Liver (tissue), 7 donors: ENCODE measurements at regions not wholly inside any gene's neighbourhood (a gene's known extent, or its start where the extent isn't known, plus 50 kb on each side); places are given as distances from the start of the nearest gene placed in this dataset.
"Not testable (repeated sequence)": the region's sequence is repeated elsewhere in the genome, so short reads cannot be mapped to it uniquely, and the experiment has no call there.

Experiments
- DNase-seq: peaks from one replicate; pipeline ENCODE4 v3.0.0-alpha.2; 2017; ENCODE audit warnings: low spot score
- H3K27ac ChIP-seq, 2 donors: one replicate each; pipeline ENCODE4 v1.7.0; 2013; ENCODE audit warnings: inconsistent platforms in 2 of 2, low read length in 2 of 2, control low read depth in 1 of 2, low read depth in 1 of 2, mild to moderate bottlenecking in 1 of 2
- H3K27me3 ChIP-seq, 4 donors: one replicate each; pipeline versions ENCODE4 v1.6.1 to v1.7.0; 2013; ENCODE audit warnings: low read length in 3 of 4, inconsistent platforms in 1 of 4, mild to moderate bottlenecking in 1 of 4, moderate library complexity in 1 of 4; ENCODE audit not compliant: control insufficient read depth in 4 of 4, insufficient read depth in 4 of 4
- H3K36me3 ChIP-seq, 4 donors: one replicate each; pipeline versions ENCODE4 v1.6.1 to v1.7.0; 2013; ENCODE audit warnings: low read length in 3 of 4, mild to moderate bottlenecking in 3 of 4, low read depth in 1 of 4, moderate library complexity in 1 of 4; ENCODE audit not compliant: control insufficient read depth in 4 of 4, insufficient read depth in 3 of 4
- H3K4me1 ChIP-seq, 4 donors: one replicate each; pipeline versions ENCODE4 v1.6.1 to v1.7.0; 2013; ENCODE audit warnings: low read length in 3 of 4, mild to moderate bottlenecking in 3 of 4, moderate library complexity in 1 of 4; ENCODE audit not compliant: control insufficient read depth in 4 of 4, insufficient read depth in 4 of 4
- H3K4me3 ChIP-seq, 3 donors: one replicate each; pipeline versions ENCODE4 v1.6.1 to v1.7.0; 2013; ENCODE audit warnings: low read length in 3 of 3, control low read depth in 1 of 3, low read depth in 1 of 3, mild to moderate bottlenecking in 1 of 3
- H3K9ac ChIP-seq, 2 donors: one replicate each; pipeline ENCODE4 v1.7.0; 2013; ENCODE audit warnings: low read length in 2 of 2, mild to moderate bottlenecking in 2 of 2, moderate library complexity in 2 of 2, control low read depth in 1 of 2, low read depth in 1 of 2
- H3K9me3 ChIP-seq, 4 donors: one replicate each; pipeline versions ENCODE4 v1.6.1 to v1.7.0; 2013; ENCODE audit warnings: low read length in 3 of 4; ENCODE audit not compliant: control insufficient read depth in 4 of 4
- FOXA2 ChIP-seq: IDR thresholded peaks from 2 replicates; pipeline ENCODE4 v1.6.1; 2016; ENCODE audit warnings: antibody characterized with exemption
- GABPA ChIP-seq, 2 donors: IDR thresholded peaks in 1 of 2; conservative IDR thresholded peaks in 1 of 2; 2 replicates each; pipeline ENCODE4 v1.6.1; 2016; ENCODE audit warnings: antibody characterized with exemption in 2 of 2, mild to moderate bottlenecking in 1 of 2, moderate library complexity in 1 of 2
- HNF4A ChIP-seq, 2 donors: conservative IDR thresholded peaks; 2 replicates each; pipeline ENCODE4 v1.6.1; 2016; ENCODE audit warnings: antibody characterized with exemption in 2 of 2, mild to moderate bottlenecking in 2 of 2
- HNF4G ChIP-seq: IDR thresholded peaks from 2 replicates; pipeline ENCODE4 v1.6.1; 2016; ENCODE audit warnings: antibody characterized with exemption
- RAD21 ChIP-seq, 2 donors: IDR thresholded peaks; 2 replicates each; pipeline ENCODE4 v1.6.1; 2016; ENCODE audit warnings: antibody characterized with exemption in 2 of 2, mild to moderate bottlenecking in 2 of 2
- REST ChIP-seq: IDR thresholded peaks from 2 replicates; pipeline ENCODE4 v1.6.1; 2016; ENCODE audit warnings: antibody characterized with exemption, mild to moderate bottlenecking
- RXRA ChIP-seq, 2 donors: IDR thresholded peaks; 2 replicates each; pipeline ENCODE4 v1.6.1; 2017 to 2018; ENCODE audit warnings: antibody characterized with exemption in 2 of 2, mild to moderate bottlenecking in 1 of 2
- WGBS: extraction: QIAGEN DNeasy Blood & Tissue Kit; methylation state at CpG from one replicate; pipeline ENCODE4 v1.1.7; 2013; 5-methylcytosine and 5-hydroxymethylcytosine counted together
- donor health status: healthy.
- donor health status: healthy.
- donor health status: healthy.
- donor health status: healthy.

GRCh38 chrX:733961-734360 lies 103.4 kb downstream of the SHOX start:
- no peak overlapping the region for H3K27ac ChIP-seq
- peaks cover 0 to 4% (median 0%) of the 10 kb centered on the region in 4 donors for H3K27me3 ChIP-seq
- 78% methylated on average over 9 of the region's 9 CpGs for WGBS
- no peak for DNase-seq
- peaks cover 0 to 6% (median 0%) of the 10 kb centered on the region in 4 donors for H3K9me3 ChIP-seq
- no peak for TF ChIP-seq GABPA (IDR thresholded peaks at IDR 0.05 in 1 of 2, conservative IDR thresholded peaks at IDR 0.05 in 1 of 2)
- no peak for TF ChIP-seq REST
- TF ChIP-seq RXRA (IDR thresholded peaks at IDR 0.05), result no peak
- no peak for TF ChIP-seq HNF4A (conservative IDR thresholded peaks at IDR 0.05)
- H3K36me3 ChIP-seq, result no peaks in the 10 kb centered on the region
- H3K9ac ChIP-seq, result no peak overlapping the region
- no peak overlapping the region for H3K4me3 ChIP-seq
- no peaks in the 10 kb centered on the region for H3K4me1 ChIP-seq

GRCh38 chrX:729583-730409 lies 99.2 kb downstream of the SHOX start:
- H3K9ac ChIP-seq, result no peak overlapping the region
- no peaks in the 10 kb centered on the region for H3K4me1 ChIP-seq
- TF ChIP-seq HNF4G (no peak), FOXA2 (no peak), RAD21 (IDR thresholded peaks at IDR 0.05) (no peak), GABPA (IDR thresholded peaks at IDR 0.05 in 1 of 2, conservative IDR thresholded peaks at IDR 0.05 in 1 of 2) (no peak), REST (no peak)
- H3K9me3 ChIP-seq, result no peaks in the 10 kb centered on the region
- H3K36me3 ChIP-seq, result no peaks in the 10 kb centered on the region
- 77% methylated on average over 21 of the region's 21 CpGs for WGBS
- no peak overlapping the region for H3K27ac ChIP-seq
- H3K27me3 ChIP-seq, result no peaks in the 10 kb centered on the region
- DNase-seq, result no peak
- no peak overlapping the region for H3K4me3 ChIP-seq

GRCh38 chrX:729101-729500 lies 98.5 kb downstream of the SHOX start:
- not testable (repeated sequence) for H3K4me3 ChIP-seq, H3K9ac ChIP-seq, H3K27me3 ChIP-seq, H3K9me3 ChIP-seq, DNase-seq, H3K27ac ChIP-seq, H3K4me1 ChIP-seq, H3K36me3 ChIP-seq
- WGBS, result 78% methylated on average over 10 of the region's 14 CpGs

- not testable (repeated sequence) for H3K36me3 ChIP-seq, H3K9me3 ChIP-seq, H3K9ac ChIP-seq, H3K27me3 ChIP-seq, H3K27ac ChIP-seq, DNase-seq, H3K4me3 ChIP-seq, H3K4me1 ChIP-seq
- 69% methylated on average over 11 of the region's 11 CpGs for WGBS
Measured at GRCh38 chrX:728639-729038, 98.0 kb downstream of the SHOX start.
